ENCODE measurements at regions not wholly inside any gene's neighbourhood (a gene's known extent, or its start where the extent isn't known, plus 50 kb on each side); places are given as distances from the start of the nearest gene placed in this dataset.

GRCh38 chr3:118550122-118550521 is 484.5 kb downstream of the IGSF11 start:
- TF ChIP-seq CTCF (IDR thresholded peaks at IDR 0.05) (no peak), EP300 (IDR thresholded peaks at IDR 0.05; ENCODE audit: low read depth) (no peak)

Data from transverse colon (tissue), 3 donors.